Adrenal gland (tissue), 9 donors: ENCODE measurements at regions not wholly inside any gene's neighbourhood (a gene's known extent, or its start where the extent isn't known, plus 50 kb on each side); places are given as distances from the start of the nearest gene placed in this dataset.

Experiments
- DNase-seq, 7 donors: peaks; one replicate each; pipeline ENCODE4 v3.0.0-alpha.2; 2019 to 2020
- H3K27ac ChIP-seq, 5 donors: fragments of 200-600 bp; sonication (generic) in 4 of 5; 1 replicate in 3 of 5; 2 replicates in 2 of 5; pipeline versions ENCODE4 v1.5.1 to v1.8.0; 2016 to 2020; ENCODE audit warnings: mild to moderate bottlenecking in 1 of 5
- H3K27me3 ChIP-seq: fragments of 200-600 bp; 2 replicates; pipeline ENCODE4 v1.8.0; 2021
- H3K36me3 ChIP-seq, 2 donors: fragments of 200-600 bp; replicated peaks in 1 of 2; 1 replicate in 1 of 2; 2 replicates in 1 of 2; pipeline versions ENCODE4 v1.5.1 to v1.8.0; 2018 to 2022
- H3K4me1 ChIP-seq, 2 donors: fragments of 200-600 bp; replicated peaks in 1 of 2; 1 replicate in 1 of 2; 2 replicates in 1 of 2; pipeline versions ENCODE4 v1.5.1 to v1.8.0; 2018 to 2021
- H3K4me3 ChIP-seq, 4 donors: fragments of 200-600 bp; sonication (generic) in 3 of 4; one replicate each; pipeline ENCODE4 v1.5.1; 2016 to 2018
- H3K9me3 ChIP-seq, 3 donors: fragments of 200-600 bp; sonication (generic) in 1 of 3; replicated peaks in 1 of 3; 1 replicate in 2 of 3; 2 replicates in 1 of 3; pipeline versions ENCODE4 v1.5.1 to v1.8.0; 2016 to 2021
- CTCF ChIP-seq, 6 experiments: fragments of 450-650 bp in 4 of 6; fragments of 200-600 bp in 2 of 6; sonication (generic) in 1 of 6; IDR thresholded peaks; 1 replicate in 5 of 6; 2 replicates in 1 of 6; pipeline versions ENCODE4 v1.5.1 to v1.8.0; 2016 to 2021; ENCODE audit warnings: antibody characterized with exemption in 6 of 6, mild to moderate bottlenecking in 2 of 6, moderate library complexity in 1 of 6
- POLR2A ChIP-seq, 2 donors: fragments of 450-650 bp; IDR thresholded peaks; one replicate each; pipeline ENCODE4 v1.6.1; 2017; ENCODE audit warnings: antibody characterized with exemption in 2 of 2, mild to moderate bottlenecking in 2 of 2, moderate library complexity in 1 of 2
- WGBS, 4 donors: extraction: QIAGEN DNeasy Blood & Tissue Kit in 2 of 4; methylation state at CpG; one replicate each; pipeline versions ENCODE4 v1.1.5 to v1.1.7; 2013 to 2017; 5-methylcytosine and 5-hydroxymethylcytosine counted together
- intact Hi-C, 2 donors: fragments of 100-400 bp; cut with DNase I; formaldehyde crosslinking; loops; one replicate each; pipeline versions ENCODE4 v1.14.1 to v1.15.0; 2022 to 2023
- donor health status: healthy with polysubstance abuse.
- donor health status: Bipolar disorder and iron deficiency.
- donor health status: DM: yes; HTN: yes; CAD: no.
- donor health status: DM: no; HTN: no; CAD: no.
- donor health status: DM: no; HTN: no; CAD: no.

DNA sequence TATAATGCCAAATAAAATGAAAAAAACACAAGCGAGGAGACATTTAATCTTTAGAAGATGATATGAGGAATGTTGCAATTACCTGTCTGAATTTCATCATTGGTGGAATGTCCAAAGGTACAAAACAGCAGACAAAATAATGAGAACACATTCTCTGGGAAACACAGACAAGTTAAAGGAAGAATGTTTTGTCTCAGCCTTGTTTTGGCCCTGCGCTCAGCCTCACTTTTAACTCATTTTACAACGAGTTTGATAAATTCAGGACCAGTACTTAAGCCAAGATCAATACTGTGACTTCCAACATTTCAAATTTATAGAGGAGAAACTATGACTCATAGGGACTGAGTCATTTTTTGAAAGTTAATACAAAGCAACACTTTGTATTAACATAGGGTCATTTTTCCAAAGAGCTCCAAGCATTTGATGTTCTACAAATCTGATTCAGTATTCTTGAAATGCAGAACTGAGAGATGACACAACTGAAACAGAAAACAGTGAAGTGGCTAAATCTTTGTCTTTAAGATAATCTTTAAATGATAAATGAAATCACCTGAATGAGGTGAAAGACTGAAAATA is 833.2 kb upstream of the CHAC2 start:
- no peak overlapping the region for H3K27ac ChIP-seq
- no peak overlapping the region for H3K4me3 ChIP-seq
- H3K9me3 ChIP-seq: no peaks in the 10 kb centered on the region
- no peak for DNase-seq
- H3K27me3 ChIP-seq: no peaks in the 10 kb centered on the region
- intact Hi-C loops: no loop called here
- peaks cover 0 to 6% of the 10 kb centered on the region in 2 donors for H3K4me1 ChIP-seq
- no peaks in the 10 kb centered on the region for H3K36me3 ChIP-seq
- WGBS, 4 donors: 32 to 37% (median 35%) methylated on average over 3 of the region's 3 CpGs
- no peak for TF ChIP-seq POLR2A (IDR thresholded peaks at IDR 0.05)
- TF ChIP-seq CTCF (IDR thresholded peaks at IDR 0.05): no peak

DNA sequence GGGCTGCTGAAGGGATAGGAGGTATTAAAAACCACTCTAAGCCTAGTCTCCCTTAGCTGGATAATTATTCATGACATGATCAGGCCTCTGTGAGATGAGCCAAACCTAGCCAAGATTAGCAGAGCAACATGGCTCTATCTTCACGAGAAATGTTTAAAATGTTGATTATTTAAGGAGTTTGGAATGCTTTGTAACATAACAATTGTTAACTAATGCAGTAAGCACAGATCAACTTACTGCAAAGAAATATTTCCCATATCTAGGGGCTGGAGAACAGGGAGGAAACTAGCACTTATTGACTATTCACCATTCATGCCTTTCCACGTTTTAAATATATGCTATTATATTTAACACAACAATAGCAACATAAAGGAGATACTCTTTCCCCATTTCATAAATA is 833.7 kb upstream of the CHAC2 start:
- intact Hi-C loops: no loop called here

DNA sequence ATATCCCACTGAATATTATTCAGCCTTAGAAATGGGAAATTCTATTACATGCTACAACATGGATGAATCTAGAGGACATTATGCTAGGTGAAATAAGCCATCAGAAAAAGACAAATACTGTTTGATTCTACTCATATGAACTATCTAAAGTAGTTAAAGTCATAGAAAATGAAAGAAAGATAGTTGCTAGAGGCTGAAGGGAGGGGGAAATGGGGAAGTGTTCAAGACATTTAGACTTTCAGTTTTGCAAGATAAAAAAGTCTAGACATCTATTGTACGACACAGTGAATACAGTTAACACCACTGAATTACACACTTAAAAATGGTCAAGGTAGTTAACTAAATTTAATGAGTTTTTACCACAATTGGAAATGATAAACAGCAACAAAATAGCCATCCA is 835.9 kb upstream of the CHAC2 start:
- Histone ChIP-seq H3K27ac (no peak overlapping the region), H3K36me3 (no peaks in the 10 kb centered on the region), H3K27me3 (no peaks in the 10 kb centered on the region), H3K9me3 (no peaks in the 10 kb centered on the region), H3K4me3 (no peak overlapping the region), H3K4me1 (peaks cover 0 to 6% of the 10 kb centered on the region in 2 donors)
- DNase-seq: no peak
- intact Hi-C loops: no loop called here
- TF ChIP-seq CTCF (IDR thresholded peaks at IDR 0.05) (no peak), POLR2A (IDR thresholded peaks at IDR 0.05) (no peak)
- WGBS, 4 donors: 42 to 67% (median 64%) methylated on average over 1 of the region's 1 CpG

More for the DNA sequence above, 833.7 kb upstream of the CHAC2 start:
- no peak for DNase-seq
- WGBS, 4 donors: 46 to 61% (median 51%) methylated on average over 2 of the region's 2 CpGs
- no peaks in the 10 kb centered on the region for H3K36me3 ChIP-seq
- no peak overlapping the region for H3K4me3 ChIP-seq
- no peaks in the 10 kb centered on the region for H3K27me3 ChIP-seq
- peaks cover 0 to 6% of the 10 kb centered on the region in 2 donors for H3K4me1 ChIP-seq
- no peak overlapping the region for H3K27ac ChIP-seq
- TF ChIP-seq CTCF (IDR thresholded peaks at IDR 0.05) (no peak), POLR2A (IDR thresholded peaks at IDR 0.05) (no peak)
- H3K9me3 ChIP-seq: no peaks in the 10 kb centered on the region

DNA sequence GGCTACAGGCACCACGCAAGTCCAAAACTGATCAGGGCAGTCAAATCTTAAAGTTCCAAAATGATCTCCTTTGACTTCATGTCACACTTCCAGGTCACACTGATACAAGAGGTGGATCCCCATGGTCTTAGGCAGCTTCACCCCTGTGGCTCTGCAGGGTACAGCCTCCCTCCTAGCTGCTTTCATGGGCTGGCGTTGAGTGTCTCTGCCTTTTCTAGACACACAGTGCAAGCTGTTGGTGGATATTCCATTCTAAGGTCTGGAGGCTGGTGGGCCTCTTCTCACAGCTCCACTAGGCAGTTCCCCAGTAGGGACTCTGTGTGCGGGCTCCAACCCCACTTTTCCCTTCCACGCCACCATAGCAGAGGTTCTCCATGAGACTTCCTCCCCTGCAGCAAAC is 838.2 kb upstream of the CHAC2 start:
- Histone ChIP-seq H3K4me3 (no peak overlapping the region), H3K27ac (no peak overlapping the region), H3K4me1 (peaks cover 0 to 1% of the 10 kb centered on the region in 2 donors), H3K9me3 (no peaks in the 10 kb centered on the region), H3K36me3 (no peaks in the 10 kb centered on the region), H3K27me3 (no peaks in the 10 kb centered on the region)
- 68 to 94% (median 85%) methylated on average over 4 of the region's 4 CpGs for WGBS, 4 donors
- intact Hi-C loops: no loop called here
- TF ChIP-seq POLR2A (IDR thresholded peaks at IDR 0.05) (no peak), CTCF (IDR thresholded peaks at IDR 0.05) (no peak)
- DNase-seq: no peak
